Amniotic stem cell (primary cell): ENCODE measurements at regions not wholly inside any gene's neighbourhood (a gene's known extent, or its start where the extent isn't known, plus 50 kb on each side); places are given as distances from the start of the nearest gene placed in this dataset.
A peak's percentile ranks its signal among the peaks of the same experiment; 100 is the strongest.
"Not testable (repeated sequence)": the region's sequence is repeated elsewhere in the genome, so short reads cannot be mapped to it uniquely, and the experiment has no call there.

Experiments
- DNase-seq: peaks from one replicate; lab custom pipeline; 2025; lab: John Stamatoyannopoulos, UW

DNA sequence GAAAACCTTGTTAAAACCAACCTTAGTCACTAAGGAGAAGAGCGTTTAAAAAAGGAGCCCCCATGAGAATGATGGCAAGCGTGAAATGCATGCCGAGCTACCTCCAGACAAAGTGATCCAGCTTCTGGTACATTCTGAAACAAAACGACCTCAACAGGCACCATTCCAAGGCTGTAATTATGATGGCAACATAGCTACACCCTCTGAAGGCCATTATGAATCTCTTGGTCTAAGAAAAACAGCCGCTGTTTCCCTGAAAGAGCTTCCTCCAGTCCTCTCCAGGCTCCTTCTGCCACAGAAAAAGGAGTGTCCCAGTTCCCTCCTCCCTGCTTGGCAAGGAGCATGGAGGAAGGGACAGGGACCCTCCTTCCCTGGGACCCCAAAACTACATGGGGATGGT lies 50.0 kb upstream of the ABLIM1 start:
- no peak for DNase-seq

- peak; percentile 44 for DNase-seq
These were observed 50.8 kb upstream of the ABLIM1 start for GRCh38 chr10:114708717-114709335.

GRCh38 chr10:114709984-114710383 lies 51.9 kb upstream of the ABLIM1 start:
- no peak for DNase-seq

- DNase-seq, result no peak
These were observed 53.2 kb upstream of the ABLIM1 start for GRCh38 chr10:114711176-114711868.

DNA sequence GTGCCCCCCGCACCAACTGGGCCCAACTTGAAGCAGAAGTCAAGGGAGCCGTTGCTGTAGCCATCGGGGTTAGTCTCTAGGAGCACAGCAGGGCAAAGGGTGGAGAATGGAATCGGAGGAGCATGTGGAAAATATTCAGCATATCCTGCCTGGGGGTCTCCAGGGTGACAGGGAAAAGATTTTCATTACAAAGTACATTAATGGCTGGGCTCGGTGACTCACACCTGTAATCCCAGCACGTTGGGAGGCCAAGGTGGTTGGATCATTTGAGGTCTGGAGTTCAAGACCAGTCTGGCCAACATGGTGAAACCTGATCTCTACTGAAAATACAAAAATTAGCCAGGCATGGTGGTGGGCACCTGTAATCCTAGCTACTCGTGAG lies 53.8 kb upstream of the ABLIM1 start:
- DNase-seq, result no peak

- no peak for DNase-seq
These were observed 55.5 kb upstream of the ABLIM1 start for GRCh38 chr10:114713525-114714090.

DNA sequence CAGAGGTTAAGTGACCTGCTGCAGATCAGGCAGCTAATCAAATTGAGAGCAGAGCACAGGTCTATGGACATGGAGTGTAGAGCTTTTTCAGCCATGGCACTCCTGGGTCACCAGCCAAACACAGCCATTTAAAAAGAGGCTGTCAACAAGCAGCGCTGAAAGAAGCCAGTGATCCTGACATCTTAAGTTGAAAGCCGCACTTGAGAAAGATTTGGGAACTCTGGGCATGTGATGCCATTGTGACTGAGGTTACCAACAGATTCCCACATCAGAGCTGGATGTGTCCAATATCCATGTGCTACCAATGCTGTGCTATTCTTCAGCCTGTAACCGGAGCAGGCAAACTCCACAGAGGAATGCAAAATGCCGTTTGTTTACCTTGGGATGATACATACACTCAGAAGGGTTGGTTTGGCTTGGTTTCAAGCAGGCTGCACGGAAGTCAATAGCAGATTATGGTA lies 56.2 kb upstream of the ABLIM1 start:
- peak; percentile 85 for DNase-seq

- DNase-seq, result peak; percentile 11
These were observed 57.1 kb upstream of the ABLIM1 start for GRCh38 chr10:114715171-114715670.

DNA sequence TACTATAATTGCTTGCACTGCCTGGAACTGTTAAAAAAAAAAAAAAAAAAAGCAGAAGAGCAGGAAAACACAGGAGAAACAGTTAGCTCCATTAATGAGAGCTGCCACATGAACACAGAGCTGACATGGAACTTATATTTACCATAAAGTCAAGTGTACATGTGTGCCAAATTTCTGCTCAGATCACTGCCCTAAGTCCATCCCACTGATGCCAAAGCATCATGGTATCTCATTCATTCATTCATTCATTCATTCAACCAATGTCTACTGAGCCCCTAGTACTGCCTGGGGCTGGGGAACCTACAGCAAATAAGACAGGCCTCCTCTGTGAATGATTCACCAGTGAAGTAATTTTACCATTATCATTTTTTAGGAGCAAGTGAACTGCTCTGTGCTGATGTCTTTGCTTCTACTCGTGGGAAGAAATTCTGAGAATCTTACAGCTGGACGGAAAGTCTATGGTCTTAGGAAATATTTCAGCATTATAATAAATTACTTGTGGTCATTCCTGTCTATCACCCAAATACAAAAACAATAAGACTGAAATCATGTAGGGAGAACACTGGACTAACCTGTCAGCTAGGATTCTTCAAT lies 58.8 kb upstream of the ABLIM1 start:
- no peak for DNase-seq

GRCh38 chr10:114717881-114718280 lies 59.8 kb upstream of the ABLIM1 start:
- DNase-seq, result not testable (repeated sequence)

- DNase-seq, result no peak
These were observed 60.3 kb upstream of the ABLIM1 start for GRCh38 chr10:114718374-114718773.

DNA sequence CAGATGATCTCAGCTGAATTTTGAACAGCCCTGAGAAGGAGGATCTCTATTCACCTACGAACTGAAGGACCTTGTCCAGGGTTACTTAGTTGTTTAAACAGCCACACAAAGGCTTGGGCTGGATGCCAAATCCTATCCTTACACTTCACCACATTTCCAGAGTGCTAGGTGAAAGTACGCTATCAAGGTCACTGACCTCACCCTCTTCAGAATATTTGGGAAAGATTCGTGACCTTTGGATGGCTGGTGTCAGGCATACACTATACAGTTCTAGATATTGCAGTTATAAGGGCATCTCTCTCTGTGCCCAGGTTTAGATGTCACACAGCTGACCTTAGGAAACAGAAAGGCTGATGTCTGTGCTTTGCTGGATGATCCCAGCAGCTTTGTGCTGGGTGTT lies 61.2 kb upstream of the ABLIM1 start:
- DNase-seq, result no peak

DNA sequence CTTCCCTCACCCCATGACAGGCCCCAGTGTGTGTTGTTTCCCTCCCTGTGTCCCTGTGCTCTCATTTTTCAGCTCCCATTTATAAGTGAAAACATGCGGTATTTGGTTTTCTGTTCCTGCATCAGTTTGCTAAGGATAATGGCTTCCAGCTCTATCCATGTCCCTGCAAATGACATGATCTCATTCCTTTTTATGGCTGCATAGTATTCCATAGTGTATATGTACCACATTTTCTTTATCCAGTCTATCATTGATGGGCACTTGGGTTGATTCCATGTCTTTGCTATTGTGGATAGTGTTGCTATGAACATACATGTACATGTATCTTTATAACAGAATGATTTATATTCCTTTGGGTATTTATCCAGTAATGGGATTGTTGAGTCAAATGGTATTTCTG lies 61.9 kb upstream of the ABLIM1 start:
- DNase-seq, result not testable (repeated sequence)

DNA sequence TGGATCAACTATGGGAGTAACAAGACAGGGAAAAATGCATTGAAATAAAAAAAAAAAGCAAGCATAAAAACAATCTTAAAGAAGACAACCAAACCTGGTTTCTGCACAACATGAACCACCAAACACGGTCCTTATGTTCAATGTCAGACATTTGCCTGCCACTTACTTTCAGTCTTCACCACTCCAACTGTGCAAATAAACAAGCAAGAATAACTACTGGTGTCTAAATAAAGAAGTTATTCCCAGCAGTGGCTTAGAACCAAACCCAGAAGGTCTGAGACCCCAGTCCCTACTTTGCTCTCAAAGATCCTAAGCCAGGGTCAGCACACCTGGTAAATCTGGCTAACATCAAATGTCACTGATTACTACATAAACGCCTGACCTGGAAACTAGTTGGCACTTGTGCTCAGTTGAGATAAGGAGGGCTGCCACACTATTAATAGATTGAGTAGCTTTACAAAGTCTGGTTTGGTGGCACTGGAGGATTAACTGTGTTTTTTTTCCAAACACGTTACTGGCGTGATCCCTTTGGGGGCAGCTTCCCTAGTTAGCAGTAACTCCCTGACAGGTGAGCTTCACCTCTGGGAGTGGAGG lies 62.7 kb upstream of the ABLIM1 start:
- no peak for DNase-seq

GRCh38 chr10:114722136-114722535 lies 64.1 kb upstream of the ABLIM1 start:
- DNase-seq, result not testable (repeated sequence)

- no peak for DNase-seq
These were observed 65.3 kb upstream of the ABLIM1 start for GRCh38 chr10:114723361-114723760.

GRCh38 chr10:114723991-114724715 lies 66.1 kb upstream of the ABLIM1 start:
- DNase-seq, result no peak

DNA sequence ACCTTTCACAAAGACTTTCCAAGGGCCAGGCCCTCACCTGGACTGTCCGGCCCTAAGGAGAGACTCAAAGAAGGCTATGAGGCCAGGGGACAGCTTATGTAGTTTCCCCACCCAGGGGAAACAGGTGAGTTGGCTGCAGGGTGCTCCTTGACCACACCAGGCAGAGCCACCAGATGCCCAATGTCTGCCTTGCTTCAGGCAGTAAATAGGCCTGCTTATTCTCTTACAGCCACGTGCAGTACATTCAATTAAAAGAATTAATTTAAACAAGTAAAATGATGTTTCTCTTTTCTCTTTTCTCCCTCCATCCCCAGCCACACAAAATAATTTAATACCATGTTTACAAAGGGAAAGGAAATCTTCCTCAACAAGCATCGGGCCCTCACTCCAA lies 66.6 kb upstream of the ABLIM1 start:
- DNase-seq, result no peak

DNA sequence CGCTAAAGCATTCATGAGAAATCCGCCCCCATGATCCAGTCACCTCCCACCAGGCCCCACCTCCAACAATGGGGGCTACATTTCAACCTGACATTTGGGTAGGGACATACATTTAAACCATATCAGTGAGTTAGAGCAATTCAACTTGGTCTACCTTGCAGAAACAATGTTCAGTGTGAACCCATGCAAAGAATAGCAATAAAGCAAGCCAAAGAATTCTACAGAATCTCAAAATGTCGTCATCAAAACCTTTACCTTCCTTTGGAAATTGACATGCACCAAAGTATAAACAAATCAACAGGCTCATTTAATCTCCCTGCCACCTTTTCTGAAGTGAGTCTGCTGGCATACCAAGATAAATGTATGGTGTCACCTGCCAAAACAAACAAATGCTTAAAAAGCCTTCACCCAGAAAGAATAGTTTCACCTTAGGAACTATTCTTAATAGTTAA lies 68.8 kb upstream of the ABLIM1 start:
- DNase-seq, result no peak

- no peak for DNase-seq
These were observed 70.2 kb upstream of the ABLIM1 start for GRCh38 chr10:114728325-114728724.

- DNase-seq, result no peak
These were observed 71.1 kb upstream of the ABLIM1 start for GRCh38 chr10:114729103-114729659.
